Neutrophil (primary cell): ENCODE measurements at regions not wholly inside any gene's neighbourhood (a gene's known extent, or its start where the extent isn't known, plus 50 kb on each side); places are given as distances from the start of the nearest gene placed in this dataset.

Experiments used
- H3K27ac ChIP-seq: fragments of 200-600 bp; sonication (generic); 2 replicates; pipeline ENCODE4 v1.5.1; 2016; ENCODE audit warnings: mild to moderate bottlenecking, moderate library complexity
- H3K27me3 ChIP-seq: fragments of 200-600 bp; sonication (generic); 2 replicates; pipeline ENCODE4 v1.6.0; 2016; ENCODE audit warnings: mild to moderate bottlenecking
- H3K36me3 ChIP-seq: fragments of 200-600 bp; sonication (generic); 2 replicates; pipeline ENCODE4 v1.5.1; 2017
- H3K4me1 ChIP-seq, 2 experiments: fragments of 200-600 bp in 1 of 2; sonication (generic) in 1 of 2; 1 replicate in 1 of 2; 2 replicates in 1 of 2; pipeline versions ENCODE4 v1.5.1 to v1.6.1; 2013 to 2016; ENCODE audit warnings: low read depth in 1 of 2, low read length in 1 of 2, mild to moderate bottlenecking in 1 of 2, moderate library complexity in 1 of 2; ENCODE audit not compliant: control insufficient read depth in 1 of 2, insufficient read depth in 1 of 2
- H3K4me3 ChIP-seq, 2 experiments: fragments of 200-600 bp in 1 of 2; sonication (generic) in 1 of 2; 1 replicate in 1 of 2; 2 replicates in 1 of 2; pipeline ENCODE4 v1.5.1; 2013 to 2016; ENCODE audit warnings: low read depth in 1 of 2, low read length in 1 of 2, mild to moderate bottlenecking in 1 of 2, moderate library complexity in 1 of 2
- H3K9me3 ChIP-seq: fragments of 200-600 bp; sonication (generic); 2 replicates; pipeline ENCODE4 v1.5.1; 2016
- TF ChIP-seq, protein P1 (sequence below): fragments of 200-600 bp; sonication (generic); IDR thresholded peaks from 2 replicates; pipeline ENCODE4 v1.5.1; 2016; ENCODE audit warnings: antibody characterized with exemption

GRCh38 chr5:115054387-115054951, 115.2 kb downstream of the TRIM36 start:
- Histone ChIP-seq H3K27me3 (no peaks in the 10 kb centered on the region), H3K27ac (no peak overlapping the region), H3K36me3 (no peaks in the 10 kb centered on the region), H3K4me1 (no peaks in the 10 kb centered on the region), H3K9me3 (no peaks in the 10 kb centered on the region), H3K4me3 (no peak overlapping the region)
- TF ChIP-seq, protein P1, sequence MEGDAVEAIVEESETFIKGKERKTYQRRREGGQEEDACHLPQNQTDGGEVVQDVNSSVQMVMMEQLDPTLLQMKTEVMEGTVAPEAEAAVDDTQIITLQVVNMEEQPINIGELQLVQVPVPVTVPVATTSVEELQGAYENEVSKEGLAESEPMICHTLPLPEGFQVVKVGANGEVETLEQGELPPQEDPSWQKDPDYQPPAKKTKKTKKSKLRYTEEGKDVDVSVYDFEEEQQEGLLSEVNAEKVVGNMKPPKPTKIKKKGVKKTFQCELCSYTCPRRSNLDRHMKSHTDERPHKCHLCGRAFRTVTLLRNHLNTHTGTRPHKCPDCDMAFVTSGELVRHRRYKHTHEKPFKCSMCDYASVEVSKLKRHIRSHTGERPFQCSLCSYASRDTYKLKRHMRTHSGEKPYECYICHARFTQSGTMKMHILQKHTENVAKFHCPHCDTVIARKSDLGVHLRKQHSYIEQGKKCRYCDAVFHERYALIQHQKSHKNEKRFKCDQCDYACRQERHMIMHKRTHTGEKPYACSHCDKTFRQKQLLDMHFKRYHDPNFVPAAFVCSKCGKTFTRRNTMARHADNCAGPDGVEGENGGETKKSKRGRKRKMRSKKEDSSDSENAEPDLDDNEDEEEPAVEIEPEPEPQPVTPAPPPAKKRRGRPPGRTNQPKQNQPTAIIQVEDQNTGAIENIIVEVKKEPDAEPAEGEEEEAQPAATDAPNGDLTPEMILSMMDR, result no peak

GRCh38 chr5:115052948-115053347, 116.8 kb downstream of the TRIM36 start:
- H3K4me1 ChIP-seq, result no peaks in the 10 kb centered on the region
- no peak overlapping the region for H3K27ac ChIP-seq
- H3K36me3 ChIP-seq, result no peaks in the 10 kb centered on the region
- no peak overlapping the region for H3K4me3 ChIP-seq
- TF ChIP-seq, protein P1, result no peak
- H3K9me3 ChIP-seq, result no peaks in the 10 kb centered on the region
- H3K27me3 ChIP-seq, result no peaks in the 10 kb centered on the region

- no peaks in the 10 kb centered on the region for H3K36me3 ChIP-seq
- H3K9me3 ChIP-seq, result no peaks in the 10 kb centered on the region
- no peak overlapping the region for H3K4me3 ChIP-seq
- TF ChIP-seq, protein P1, result no peak
- H3K27ac ChIP-seq, result no peak overlapping the region
- H3K4me1 ChIP-seq, result no peaks in the 10 kb centered on the region
- H3K27me3 ChIP-seq, result no peaks in the 10 kb centered on the region
Measured at GRCh38 chr5:115050866-115051265, 118.8 kb downstream of the TRIM36 start.

GRCh38 chr5:115033861-115034260, 135.8 kb downstream of the TRIM36 start:
- no peak overlapping the region for H3K27ac ChIP-seq
- TF ChIP-seq, protein P1, result no peak
- no peaks in the 10 kb centered on the region for H3K27me3 ChIP-seq
- no peaks in the 10 kb centered on the region for H3K4me1 ChIP-seq
- H3K4me3 ChIP-seq, result no peak overlapping the region
- H3K36me3 ChIP-seq, result no peaks in the 10 kb centered on the region
- H3K9me3 ChIP-seq, result no peaks in the 10 kb centered on the region

GRCh38 chr5:115028557-115028956, 141.2 kb downstream of the TRIM36 start:
- TF ChIP-seq, protein P1, result no peak

GRCh38 chr5:115024922-115025321, 144.8 kb downstream of the TRIM36 start:
- Histone ChIP-seq H3K4me3 (no peak overlapping the region), H3K27ac (no peak overlapping the region), H3K9me3 (no peaks in the 10 kb centered on the region), H3K27me3 (no peaks in the 10 kb centered on the region), H3K4me1 (no peaks in the 10 kb centered on the region), H3K36me3 (no peaks in the 10 kb centered on the region)
- TF ChIP-seq, protein P1, result no peak

More at GRCh38 chr5:115028557-115028956, 141.2 kb downstream of the TRIM36 start:
- H3K36me3 ChIP-seq, result no peaks in the 10 kb centered on the region
- H3K27me3 ChIP-seq, result no peaks in the 10 kb centered on the region
- no peak overlapping the region for H3K27ac ChIP-seq
- H3K4me1 ChIP-seq, result no peaks in the 10 kb centered on the region
- H3K9me3 ChIP-seq, result no peaks in the 10 kb centered on the region
- no peak overlapping the region for H3K4me3 ChIP-seq
